HG03460 (cell line): ENCODE measurements at regions not wholly inside any gene's neighbourhood (a gene's known extent, or its start where the extent isn't known, plus 50 kb on each side); places are given as distances from the start of the nearest gene placed in this dataset.

ENCODE experiments used
- ATAC-seq: cut with Tn5 transposase; IDR thresholded peaks from one replicate; pipeline ENCODE4 v1.9.1; 2021; ENCODE audit not compliant: unreplicated experiment

GRCh38 chr13:40318366-40318765, 348.1 kb downstream of the FOXO1 start:
- no peak for ATAC-seq

GRCh38 chr13:40319699-40320579, 346.5 kb downstream of the FOXO1 start:
- no peak for ATAC-seq

- ATAC-seq, result no peak
Measured at GRCh38 chr13:40328091-40328490, 338.4 kb downstream of the FOXO1 start.

DNA sequence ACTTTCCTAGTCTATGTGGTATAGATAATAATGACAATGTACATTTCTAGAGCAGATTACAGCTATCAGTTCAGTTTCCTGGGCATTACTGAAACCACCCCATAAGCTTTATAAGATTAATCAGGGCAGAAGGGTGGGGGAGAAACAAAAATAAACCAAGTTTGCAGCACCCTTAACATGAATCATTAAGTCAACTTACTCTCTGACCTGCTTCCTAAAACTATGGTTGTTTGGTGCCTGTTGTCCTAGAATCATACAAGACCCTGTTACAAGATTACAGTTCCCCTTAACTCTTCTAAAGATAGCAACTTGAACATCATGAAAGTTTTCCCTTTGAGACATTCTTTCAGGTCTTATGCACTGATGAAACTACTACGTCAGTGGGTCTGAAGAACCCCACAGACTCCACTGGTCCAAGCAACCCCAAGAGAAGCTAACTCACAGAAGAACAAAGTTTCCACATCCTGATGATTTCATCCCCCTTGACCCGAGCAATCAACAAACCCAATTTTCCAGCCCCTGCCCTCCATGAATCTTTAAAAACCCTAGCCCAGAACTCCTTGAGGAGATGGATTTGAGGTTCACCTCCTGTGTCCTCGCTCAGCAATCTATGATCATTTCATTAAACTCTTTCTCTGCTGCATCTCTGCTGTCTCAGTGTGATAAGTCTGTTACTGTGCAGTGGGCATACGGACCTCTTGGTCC, 336.5 kb downstream of the FOXO1 start:
- no peak for ATAC-seq

GRCh38 chr13:40330950-40331349, 335.5 kb downstream of the FOXO1 start:
- no peak for ATAC-seq

DNA sequence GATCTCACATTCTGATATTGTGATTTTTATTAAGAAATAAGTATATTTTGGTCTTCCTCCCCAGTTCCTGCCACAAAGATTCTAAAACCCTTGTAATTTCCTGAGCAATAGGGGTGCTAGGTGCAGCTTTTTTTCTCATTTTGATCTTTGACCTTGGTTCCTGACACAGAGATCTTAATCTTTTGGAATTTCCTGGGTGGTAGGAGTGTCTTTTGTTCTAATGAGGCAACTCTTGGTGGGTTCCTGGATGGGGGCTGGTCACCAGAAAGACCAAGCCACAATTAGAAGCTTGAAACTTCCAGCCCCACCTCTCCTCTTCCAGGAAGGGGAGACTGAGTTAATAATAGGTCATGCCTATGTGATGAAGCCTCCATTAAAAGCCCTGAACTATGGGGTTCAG, 334.6 kb downstream of the FOXO1 start:
- ATAC-seq, result no peak

GRCh38 chr13:40333226-40333625, 333.2 kb downstream of the FOXO1 start:
- no peak for ATAC-seq

DNA sequence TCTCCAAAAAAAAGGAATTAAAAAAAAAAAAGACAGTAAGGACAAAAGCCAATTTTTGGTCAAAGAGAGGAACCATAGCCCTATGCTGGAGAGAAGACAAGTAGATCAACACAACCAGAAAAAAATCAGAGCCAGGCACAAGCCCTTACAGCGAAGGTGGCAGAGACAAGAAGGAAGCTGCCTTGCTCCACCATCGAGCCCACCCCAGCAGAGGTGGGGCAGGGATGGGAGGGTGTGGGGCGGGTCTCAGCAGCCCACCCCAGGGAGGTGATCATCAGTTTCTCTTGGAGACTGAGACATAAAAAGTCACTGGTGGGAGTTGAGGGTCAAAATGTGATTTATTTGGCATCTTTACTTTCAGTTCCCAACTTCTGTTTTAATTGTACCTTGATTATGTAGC, 332.4 kb downstream of the FOXO1 start:
- ATAC-seq, result no peak

DNA sequence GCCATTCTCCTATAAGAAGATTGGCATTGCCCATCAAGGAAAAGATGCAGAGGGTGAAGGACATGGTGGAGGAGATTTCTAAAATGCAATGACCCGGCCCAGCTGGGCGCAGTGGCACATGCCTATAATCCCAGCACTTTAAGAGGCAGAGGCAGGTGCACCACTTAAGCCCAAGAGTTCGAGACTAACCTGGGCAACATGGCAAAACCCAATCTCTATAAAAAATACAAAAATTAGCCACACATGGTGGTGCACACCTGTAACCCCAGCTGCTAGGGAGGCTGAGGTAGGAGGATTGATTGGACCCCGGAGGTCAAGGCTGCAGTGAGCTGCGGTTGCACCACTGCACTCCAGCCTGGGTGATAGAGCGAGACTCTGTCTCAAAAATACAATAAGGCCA, 331.8 kb downstream of the FOXO1 start:
- ATAC-seq, result no peak

DNA sequence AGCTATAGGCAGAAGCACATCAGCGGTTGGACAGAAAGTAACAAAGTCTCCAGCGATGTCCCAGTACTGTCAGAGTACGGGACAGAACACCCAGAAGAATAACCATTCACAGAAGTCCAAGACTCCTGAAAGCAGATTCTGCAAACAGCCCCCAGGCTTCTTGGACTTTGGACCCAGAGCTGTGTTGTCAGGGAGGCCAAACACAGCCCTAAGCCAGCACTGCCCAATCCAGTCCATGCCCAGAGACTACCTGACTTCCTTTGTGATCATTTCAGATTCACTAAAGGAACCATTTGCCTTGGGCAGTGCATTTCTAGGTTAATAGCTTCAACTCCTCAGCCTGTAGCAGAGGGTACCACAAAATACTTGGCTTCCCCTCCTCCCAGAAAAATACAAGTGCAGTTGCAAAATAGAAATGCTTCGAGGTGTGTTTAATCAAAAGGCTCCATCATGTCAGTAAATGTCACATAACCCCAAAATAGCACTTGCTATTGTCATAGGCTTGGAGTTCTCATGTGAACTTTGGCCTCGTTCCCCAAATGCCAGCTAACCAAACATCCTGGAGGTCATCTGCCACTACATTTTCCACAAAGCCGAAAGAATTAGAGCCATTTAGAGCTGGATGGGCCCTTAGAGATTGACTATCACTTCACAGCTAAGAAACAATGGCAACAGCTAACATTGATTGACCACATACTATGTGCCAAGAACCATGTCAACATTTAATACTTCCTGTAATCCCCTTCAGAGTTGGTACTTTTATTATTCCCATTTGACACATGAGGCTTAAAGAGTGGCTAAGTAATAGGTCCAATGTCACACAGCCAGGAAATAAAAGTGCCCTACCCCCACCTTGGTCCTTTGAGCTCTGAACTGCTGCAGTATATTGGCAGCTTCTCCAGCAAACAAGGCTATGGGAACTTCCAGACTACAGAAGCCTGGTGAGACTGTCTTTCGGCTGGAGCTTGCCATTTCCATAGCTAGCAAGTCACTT, 329.9 kb downstream of the FOXO1 start:
- no peak for ATAC-seq

DNA sequence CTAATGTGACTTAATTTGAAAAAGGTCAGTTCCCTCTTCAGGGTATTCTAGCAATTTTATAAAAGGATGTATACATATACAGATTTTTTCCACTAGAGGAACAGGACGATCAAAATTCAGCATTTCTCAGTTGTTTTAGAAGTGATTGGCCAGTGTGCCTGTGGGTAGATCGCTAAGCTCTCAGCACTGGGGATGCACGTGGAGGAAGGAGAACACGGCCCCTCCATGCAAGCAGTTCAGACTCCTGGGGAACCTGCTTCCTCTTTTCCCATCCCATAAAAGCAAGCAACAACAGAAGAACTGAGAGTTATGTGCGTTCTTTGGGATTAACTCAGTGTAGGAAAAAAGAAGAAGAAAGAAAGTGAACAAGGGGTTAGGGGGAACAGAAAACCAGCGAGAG, 328.8 kb downstream of the FOXO1 start:
- no peak for ATAC-seq

GRCh38 chr13:40338217-40338616, 328.2 kb downstream of the FOXO1 start:
- no peak for ATAC-seq

GRCh38 chr13:40340368-40341095, 325.9 kb downstream of the FOXO1 start:
- no peak for ATAC-seq

- ATAC-seq, result no peak
Measured at GRCh38 chr13:40341096-40341471, 325.4 kb downstream of the FOXO1 start.

GRCh38 chr13:40341501-40341900, 324.9 kb downstream of the FOXO1 start:
- no peak for ATAC-seq

GRCh38 chr13:40342461-40342860, 324.0 kb downstream of the FOXO1 start:
- ATAC-seq, result no peak

DNA sequence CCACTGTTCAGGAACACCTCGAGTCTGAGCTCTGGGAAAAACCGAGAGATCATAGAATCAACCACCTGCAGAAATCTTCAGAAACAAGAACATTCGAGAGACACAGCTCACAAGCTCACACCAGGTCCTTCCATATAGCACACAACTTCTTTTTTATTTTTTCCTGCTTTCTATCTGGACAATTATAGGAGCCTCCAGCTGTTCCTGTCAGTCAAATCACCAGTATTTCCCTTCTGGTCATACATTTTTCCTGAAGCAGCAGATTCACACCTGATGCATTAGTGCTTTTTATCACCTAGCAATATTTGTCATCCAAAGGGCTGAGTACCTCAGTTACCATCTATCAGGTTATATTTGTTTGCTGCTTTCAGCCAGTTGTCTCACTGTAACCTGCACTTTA, 323.5 kb downstream of the FOXO1 start:
- no peak for ATAC-seq

DNA sequence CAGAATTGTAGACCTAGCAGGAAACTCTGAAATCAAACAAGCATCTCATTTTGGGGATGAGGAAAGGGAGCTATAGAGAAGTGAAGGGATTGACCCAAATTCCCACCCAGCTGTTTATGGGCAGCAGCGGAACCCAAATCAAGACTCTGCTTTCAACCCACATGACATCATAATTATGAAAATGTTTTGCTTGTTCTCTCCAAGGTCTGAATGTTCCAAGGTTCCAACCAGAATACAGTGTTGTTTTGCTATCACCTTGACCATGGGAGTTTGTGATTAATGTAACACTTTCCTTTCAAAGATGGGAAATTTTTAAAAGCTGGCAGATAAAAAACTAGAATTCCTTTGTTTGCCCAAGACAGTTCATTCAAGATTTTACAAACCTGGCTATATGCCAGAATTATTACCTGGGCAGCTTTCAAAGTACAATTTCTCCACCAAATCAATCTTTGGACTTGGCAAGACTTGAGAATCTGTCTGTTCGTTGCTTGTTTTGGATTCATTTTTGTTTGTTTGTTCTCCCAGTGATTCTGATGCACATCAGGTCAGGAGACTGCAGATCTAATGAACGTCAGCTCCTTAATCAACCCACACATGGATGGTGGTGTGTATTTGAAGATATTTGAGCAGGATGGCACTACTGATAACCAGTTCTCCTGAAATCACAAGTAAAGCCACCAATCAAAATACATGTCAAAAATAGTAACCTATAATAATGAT, 322.7 kb downstream of the FOXO1 start:
- no peak for ATAC-seq

GRCh38 chr13:40344270-40345148, 321.9 kb downstream of the FOXO1 start:
- ATAC-seq, result no peak
